PC-3 (cell line): ENCODE measurements at regions not wholly inside any gene's neighbourhood (a gene's known extent, or its start where the extent isn't known, plus 50 kb on each side); places are given as distances from the start of the nearest gene placed in this dataset.

Experiments
- ATAC-seq: fragments of 200-7000 bp; cut with Tn5 transposase; 2 replicates; pipeline ENCODE4 v1.9.1; 2020; ENCODE audit warnings: mild to moderate bottlenecking, moderate library complexity
- BruUV-seq: library from RNA; stranded (reverse); fragments of 400-500 nt; replicated peaks from 2 replicates; lab custom pipeline; 2021; lab: Mats Ljungman, UMichigan
- CTCF ChIA-PET: fragments of 300-600 bp; sonication (Branson Sonifier 250); formaldehyde crosslinking; loops from one replicate; lab custom pipeline; 2022; ENCODE audit warnings: antibody characterized with exemption; lab: Charles Lee
- POLR2A ChIA-PET: fragments of 300-600 bp; sonication (Branson Sonifier 250); formaldehyde crosslinking; loops from one replicate; lab custom pipeline; 2022; ENCODE audit warnings: antibody characterized with exemption; ENCODE audit not compliant: unreplicated experiment; lab: Charles Lee
- DNase-seq: peaks from one replicate; pipeline ENCODE4 v3.0.0-alpha.2; 2015
- H2AFZ ChIP-seq: fragments of 300-600 bp; sonication (generic); 2 replicates; pipeline ENCODE4 v1.6.0; 2016; ENCODE audit warnings: antibody characterized with exemption, low read length
- H3F3A ChIP-seq: fragments of 300-600 bp; sonication (generic); one replicate; pipeline ENCODE4 v1.6.0; 2017; ENCODE audit warnings: antibody characterized with exemption, low read length, control low read depth, mild to moderate bottlenecking; ENCODE audit not compliant: unreplicated experiment
- H3K27ac ChIP-seq: fragments of 300-600 bp; sonication (generic); 2 replicates; pipeline ENCODE4 v1.5.1; 2016; ENCODE audit warnings: mild to moderate bottlenecking, low read length
- H3K27me3 ChIP-seq: fragments of 300-600 bp; sonication (generic); 2 replicates; pipeline ENCODE4 v1.6.1; 2016; ENCODE audit warnings: low read length, mixed read lengths
- H3K36me3 ChIP-seq: fragments of 300-600 bp; sonication (generic); 2 replicates; pipeline ENCODE4 v1.6.1; 2016; ENCODE audit warnings: low read depth, mixed run types, low read length, mixed read lengths
- H3K4me1 ChIP-seq: fragments of 300-600 bp; sonication (generic); 2 replicates; pipeline ENCODE4 v1.5.1; 2016; ENCODE audit warnings: low read length; ENCODE audit not compliant: insufficient read depth
- H3K4me2 ChIP-seq: fragments of 300-600 bp; sonication (generic); 2 replicates; pipeline ENCODE4 v1.6.0; 2016; ENCODE audit warnings: low read length
- H3K4me3 ChIP-seq: fragments of 300-600 bp; sonication (generic); 2 replicates; pipeline ENCODE4 v1.5.1; 2016; ENCODE audit warnings: mild to moderate bottlenecking, low read length, mixed read lengths
- H3K79me2 ChIP-seq: fragments of 300-600 bp; sonication (generic); 2 replicates; pipeline ENCODE4 v1.6.1; 2017; ENCODE audit warnings: low read length, mixed read lengths
- H3K9ac ChIP-seq: fragments of 300-600 bp; sonication (generic); 2 replicates; pipeline ENCODE4 v1.6.0; 2016; ENCODE audit warnings: mild to moderate bottlenecking, low read length
- H3K9me2 ChIP-seq: fragments of 300-600 bp; sonication (generic); replicated peaks from 2 replicates; pipeline ENCODE4 v1.6.1; 2016; ENCODE audit warnings: mixed run types, low read length, mixed read lengths
- H3K9me3 ChIP-seq: fragments of 300-600 bp; sonication (generic); 2 replicates; pipeline ENCODE4 v1.6.1; 2016; ENCODE audit warnings: low read length, mixed read lengths
- H4K20me1 ChIP-seq: fragments of 300-600 bp; sonication (generic); 2 replicates; pipeline ENCODE4 v1.6.1; 2016; ENCODE audit warnings: low read length, mixed read lengths
- CTCF ChIP-seq: fragments of 300-600 bp; sonication (generic); conservative IDR thresholded peaks from 2 replicates; pipeline ENCODE4 v1.5.1; 2017; ENCODE audit warnings: antibody characterized with exemption, low read depth, mild to moderate bottlenecking, low read length
- EZH2 ChIP-seq: fragments of 300-600 bp; sonication (generic); IDR thresholded peaks from one replicate; pipeline ENCODE4 v1.6.1; 2017; ENCODE audit warnings: antibody characterized with exemption, mild to moderate bottlenecking, low read length; ENCODE audit not compliant: unreplicated experiment
- EZH2phosphoT487 ChIP-seq: fragments of 300-600 bp; sonication (generic); IDR thresholded peaks from 2 replicates; pipeline ENCODE4 v1.6.1; 2018; ENCODE audit warnings: mild to moderate bottlenecking, antibody characterized with exemption, low read length, borderline replicate concordance
- intact Hi-C: fragments of 100-400 bp; cut with micrococcal nuclease; formaldehyde crosslinking; loops from 2 replicates; pipeline ENCODE4 v1.9.0; 2023

- ATAC-seq (no peak), DNase-seq (no peak)
- BruUV-seq, result no TSS peak
- POLR2A ChIA-PET, result no interaction called here
- peaks cover 10% of the 10 kb centered on the region for H3K4me1 ChIP-seq
- H3K4me2 ChIP-seq, result no peak overlapping the region
- H3F3A ChIP-seq, result no peaks in the 10 kb centered on the region
- no peaks in the 10 kb centered on the region for H3K9me2 ChIP-seq
- H4K20me1 ChIP-seq, result no peaks in the 10 kb centered on the region
- H3K27me3 ChIP-seq, result no peaks in the 10 kb centered on the region; the same call in 1 of the 2 replicates
- intact Hi-C loops, result no loop called here
- no peaks in the 10 kb centered on the region for H3K36me3 ChIP-seq
- no peak overlapping the region for H3K27ac ChIP-seq
- H3K9ac ChIP-seq, result no peak overlapping the region
- CTCF ChIA-PET, result no interaction called here
- no peak overlapping the region for H3K4me3 ChIP-seq
- no peaks in the 10 kb centered on the region for H3K79me2 ChIP-seq
- no peaks in the 10 kb centered on the region for H3K9me3 ChIP-seq
- TF ChIP-seq EZH2 (no peak), CTCF (no peak), EZH2phosphoT487 (no peak)
- no peak overlapping the region for H2AFZ ChIP-seq
Observed at GRCh38 chr1:86646256-86646655, 58.1 kb upstream of the SH3GLB1 start.

GRCh38 chr1:86648255-86648654, 56.1 kb upstream of the SH3GLB1 start:
- Histone ChIP-seq H3K27me3 (no peaks in the 10 kb centered on the region), H3K4me1 (peaks cover 10% of the 10 kb centered on the region), H3K79me2 (no peaks in the 10 kb centered on the region), H3F3A (no peaks in the 10 kb centered on the region), H3K9me3 (no peaks in the 10 kb centered on the region), H4K20me1 (no peaks in the 10 kb centered on the region), H3K36me3 (no peaks in the 10 kb centered on the region), H3K9ac (no peak overlapping the region), H3K27ac (no peak overlapping the region), H3K9me2 (no peaks in the 10 kb centered on the region), H3K4me3 (no peak overlapping the region), H3K4me2 (peak overlapping the region; percentile 41), H2AFZ (no peak overlapping the region)
- POLR2A ChIA-PET, result interaction anchor here (0.6 kb wide), 1 partner anchor 1424 kb away, joined by 3 read pairs; no protein-coding TSS in a partner anchor
- TF ChIP-seq EZH2phosphoT487, result no peak
- TF ChIP-seq EZH2, result no peak
- TF ChIP-seq CTCF, result no peak
- intact Hi-C loops, result no loop called here
- BruUV-seq, result no TSS peak
- CTCF ChIA-PET, result no interaction called here
- ATAC-seq, result peak; percentile 97
- DNase-seq, result peak; percentile 73

GRCh38 chr1:86649618-86650017, 54.8 kb upstream of the SH3GLB1 start:
- Histone ChIP-seq H3K9me2 (no peaks in the 10 kb centered on the region), H3K9ac (no peak overlapping the region), H3K4me2 (no peak overlapping the region), H3K79me2 (no peaks in the 10 kb centered on the region), H3K27me3 (no peaks in the 10 kb centered on the region), H3K9me3 (no peaks in the 10 kb centered on the region), H3K4me1 (peaks cover 10% of the 10 kb centered on the region), H3K4me3 (no peak overlapping the region), H3K27ac (no peak overlapping the region), H3F3A (no peaks in the 10 kb centered on the region), H4K20me1 (no peaks in the 10 kb centered on the region), H3K36me3 (no peaks in the 10 kb centered on the region), H2AFZ (no peak overlapping the region)
- no peak for ATAC-seq
- no TSS peak for BruUV-seq
- TF ChIP-seq EZH2, result no peak
- TF ChIP-seq CTCF, result no peak
- TF ChIP-seq EZH2phosphoT487, result no peak
- DNase-seq, result no peak
- ChIA-PET POLR2A (no interaction called here), CTCF (no interaction called here)
- intact Hi-C loops, result no loop called here
